GM19468 (cell line): ENCODE measurements at regions not wholly inside any gene's neighbourhood (a gene's known extent, or its start where the extent isn't known, plus 50 kb on each side); places are given as distances from the start of the nearest gene placed in this dataset.
"Not testable (repeated sequence)": the region's sequence is repeated elsewhere in the genome, so short reads cannot be mapped to it uniquely, and the experiment has no call there.

Experiments
- ATAC-seq: cut with Tn5 transposase; IDR thresholded peaks from one replicate; pipeline ENCODE4 v1.9.1; 2021; ENCODE audit warnings: mild to moderate bottlenecking, moderate library complexity, moderate number of reproducible peaks; ENCODE audit not compliant: unreplicated experiment; ENCODE audit errors: extremely low read depth

DNA sequence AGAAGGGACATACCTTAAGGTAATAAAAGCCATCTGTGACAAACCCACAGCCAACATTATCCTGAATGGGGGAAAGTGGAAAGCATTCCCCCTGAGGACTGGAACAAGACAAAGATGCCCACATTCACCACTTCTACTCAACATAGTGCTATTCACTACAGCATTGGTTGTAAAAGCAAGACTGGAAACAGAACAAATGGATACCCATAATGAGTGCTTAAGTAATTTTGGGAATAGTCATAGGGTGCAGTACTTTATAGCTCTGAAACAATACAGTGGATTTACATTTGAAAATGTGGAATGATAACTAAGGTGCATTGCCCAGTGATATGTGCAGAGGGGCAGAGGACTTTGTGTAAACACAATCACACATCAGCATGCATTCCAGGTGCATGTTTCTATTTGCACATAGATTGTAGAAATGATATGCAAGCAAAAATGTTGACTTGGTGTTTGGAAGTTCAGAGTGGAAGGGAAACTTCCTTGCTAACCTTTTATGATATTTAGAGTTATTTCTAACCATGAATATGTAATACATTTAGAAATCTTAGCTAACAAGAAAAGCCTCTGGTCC lies 112.3 kb downstream of the IGLL1 start:
- ATAC-seq = no peak

DNA sequence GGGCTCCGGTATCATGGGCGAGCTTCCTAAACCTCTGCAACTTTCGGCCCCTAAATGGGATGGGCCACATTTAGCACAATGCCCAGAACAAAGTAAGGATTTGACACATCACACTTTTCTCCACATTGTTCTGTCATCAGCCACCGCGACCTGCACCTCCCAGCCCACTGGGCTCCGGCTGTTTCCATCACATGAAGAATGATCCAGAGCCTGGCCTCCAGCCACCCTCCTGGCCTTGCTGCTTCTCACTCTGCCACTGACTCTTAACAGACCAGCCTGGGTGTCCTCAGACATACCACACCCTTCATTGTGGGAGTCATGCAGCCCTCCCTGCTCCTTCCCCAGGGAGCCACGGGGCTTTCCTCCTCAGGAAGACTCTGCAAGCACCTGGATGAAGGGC lies 113.7 kb downstream of the IGLL1 start:
- ATAC-seq = no peak

DNA sequence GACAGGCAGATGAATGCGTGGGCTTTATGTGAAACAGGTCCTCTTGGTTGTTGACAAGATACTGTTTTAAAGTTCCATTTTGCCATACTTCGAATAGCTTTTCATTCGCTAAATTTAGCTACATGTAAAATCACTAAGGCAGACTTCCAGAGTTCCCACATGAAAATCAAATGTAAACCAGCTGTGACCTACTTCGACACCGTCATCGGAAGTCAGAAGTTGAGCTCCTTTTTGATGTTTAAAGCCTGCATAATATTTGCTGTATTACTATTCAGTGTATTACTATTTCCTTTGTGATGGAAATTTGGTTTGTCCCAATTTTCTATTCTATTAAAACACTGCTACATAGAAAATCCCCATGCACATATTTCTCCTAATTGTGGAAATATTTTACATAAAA lies 115.3 kb downstream of the IGLL1 start:
- not testable (repeated sequence) for ATAC-seq

DNA sequence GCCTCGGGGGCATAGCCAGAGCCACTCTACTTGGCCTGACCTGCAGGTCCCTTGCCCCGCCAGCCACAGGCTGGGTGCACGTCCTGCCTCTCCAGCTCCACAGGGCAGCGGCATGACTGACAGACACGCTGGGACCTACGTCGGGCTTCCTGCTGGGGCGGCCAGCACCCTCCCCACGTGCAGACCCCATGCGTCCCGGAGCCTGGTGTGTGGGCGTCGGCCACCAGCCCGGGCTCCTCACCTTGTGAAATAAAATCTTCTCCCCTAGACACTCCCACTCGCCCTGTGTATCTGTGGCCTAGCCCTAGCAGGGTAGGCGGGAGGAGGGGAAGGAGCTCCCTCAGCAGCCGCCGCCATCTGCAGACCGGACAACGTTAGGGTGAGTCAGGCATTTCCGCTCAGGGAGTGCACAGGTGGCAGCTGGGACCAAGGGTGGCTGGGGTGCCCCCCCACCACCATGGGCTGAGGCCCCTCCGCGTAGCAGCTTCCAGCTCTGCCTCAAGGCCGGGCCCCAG lies 119.5 kb downstream of the IGLL1 start:
- ATAC-seq = not testable (repeated sequence)

DNA sequence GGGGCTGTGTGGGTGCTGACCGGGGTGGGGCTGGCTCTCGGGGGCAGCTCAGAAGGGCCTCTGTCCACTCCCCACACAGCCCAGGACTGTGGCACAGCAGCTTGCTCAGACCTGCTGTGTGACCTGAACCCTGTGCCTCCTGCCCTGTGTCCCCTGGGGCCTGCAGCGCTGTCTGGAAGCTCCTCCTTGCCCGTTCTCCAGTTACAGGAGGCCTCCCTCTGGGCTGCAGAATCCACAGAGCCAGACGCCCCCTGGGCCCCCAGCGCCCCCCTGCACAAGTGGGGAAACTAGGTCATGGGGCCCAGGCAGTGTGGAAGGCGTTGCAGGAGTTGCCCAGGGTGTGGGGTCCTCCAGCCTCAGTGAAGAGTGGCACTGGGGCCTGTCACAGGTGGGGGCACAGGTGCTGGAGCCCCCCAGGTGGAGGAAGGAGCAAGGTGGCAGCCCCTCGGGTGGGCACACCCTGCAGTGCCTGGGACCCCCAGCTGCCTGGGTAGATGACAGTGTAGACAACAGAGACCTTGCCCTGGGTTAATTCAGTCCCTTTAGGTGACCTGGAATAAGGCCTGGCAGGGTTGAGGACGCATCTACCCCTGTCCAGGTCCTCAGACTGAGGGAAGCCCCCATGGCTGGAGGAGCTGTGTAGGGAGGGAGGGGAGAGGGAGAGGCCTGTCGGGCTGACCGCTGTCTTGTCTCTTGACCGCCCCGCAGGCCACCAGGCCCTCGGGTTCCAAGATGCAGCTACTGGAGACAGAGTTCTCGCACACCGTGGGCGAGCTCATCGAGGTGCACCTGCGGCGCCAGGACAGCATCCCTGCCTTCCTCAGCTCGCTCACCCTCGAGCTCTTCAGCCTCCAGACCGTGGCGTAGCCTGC lies 120.2 kb downstream of the IGLL1 start:
- not testable (repeated sequence) for ATAC-seq

DNA sequence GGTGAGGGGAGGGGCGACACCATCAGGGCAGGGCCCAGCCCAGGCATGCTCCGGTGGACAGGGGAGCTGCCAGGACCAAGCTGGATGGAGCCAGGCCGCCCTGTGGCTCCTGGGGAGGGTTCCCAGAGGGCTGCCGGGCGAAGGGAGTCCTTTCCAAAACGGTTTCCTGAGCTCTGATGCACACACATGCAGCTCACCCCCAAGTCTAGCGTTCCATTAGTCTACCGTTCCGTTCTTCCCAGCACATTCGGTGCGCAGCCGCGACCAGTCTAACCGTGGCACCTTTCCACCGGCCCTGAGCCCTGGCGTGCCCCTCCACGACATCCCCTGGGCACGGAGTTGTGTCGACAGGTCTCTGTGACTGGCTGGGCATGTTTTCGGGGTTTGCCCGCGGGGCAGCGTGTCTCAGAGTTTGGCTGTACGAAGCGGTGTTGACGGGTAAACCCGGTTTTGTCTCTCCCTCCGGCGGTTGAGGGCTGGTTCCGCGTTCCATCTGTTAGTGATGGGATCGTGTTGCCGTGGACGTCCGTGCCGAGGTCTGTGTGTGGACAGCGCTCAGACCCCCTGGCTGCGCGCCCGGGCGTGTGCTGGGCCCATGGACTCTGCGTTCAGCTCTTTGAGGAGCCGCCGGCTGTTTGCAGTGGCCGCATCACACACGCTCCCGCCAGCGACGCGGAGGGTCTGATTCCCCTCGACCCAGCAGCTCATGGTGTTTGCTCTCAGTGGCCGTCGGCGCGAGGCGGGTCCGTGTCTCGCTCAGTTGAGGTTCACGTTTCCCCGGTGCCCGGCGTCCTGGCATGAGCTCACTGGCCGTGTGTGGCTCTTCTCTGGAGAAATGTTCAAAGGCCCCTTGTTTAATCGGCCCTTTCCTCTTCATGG lies 121.2 kb downstream of the IGLL1 start:
- ATAC-seq = no peak

DNA sequence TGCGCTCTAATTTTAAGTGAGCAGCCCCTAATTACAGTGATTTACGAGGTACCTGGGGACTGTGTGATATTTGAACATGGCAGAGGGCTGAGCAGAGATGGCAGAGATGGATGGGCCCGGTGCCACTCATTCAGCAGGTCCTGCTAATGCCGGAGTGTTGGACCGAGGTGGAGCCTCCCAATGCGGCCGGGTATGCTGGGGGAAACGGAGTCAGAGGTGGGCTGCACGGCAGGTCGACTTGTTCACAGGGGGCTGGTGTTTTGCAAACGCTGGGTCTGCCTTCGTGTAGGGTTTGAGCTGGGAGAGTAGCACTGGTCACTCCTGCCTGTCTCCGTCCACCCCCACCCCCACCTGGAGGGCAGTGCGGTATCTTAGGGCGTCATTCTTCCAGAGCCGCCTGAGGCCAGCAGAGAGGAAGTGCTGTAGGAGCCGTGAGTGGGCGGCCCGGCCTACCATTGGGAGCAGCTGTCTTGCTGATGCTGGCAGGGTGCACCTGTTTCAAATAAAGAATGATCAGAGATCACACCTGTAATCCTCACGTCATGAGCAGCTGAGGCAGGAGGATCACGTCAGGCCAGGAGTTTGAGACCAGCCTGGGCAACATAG lies 122.6 kb downstream of the IGLL1 start:
- ATAC-seq = no peak

DNA sequence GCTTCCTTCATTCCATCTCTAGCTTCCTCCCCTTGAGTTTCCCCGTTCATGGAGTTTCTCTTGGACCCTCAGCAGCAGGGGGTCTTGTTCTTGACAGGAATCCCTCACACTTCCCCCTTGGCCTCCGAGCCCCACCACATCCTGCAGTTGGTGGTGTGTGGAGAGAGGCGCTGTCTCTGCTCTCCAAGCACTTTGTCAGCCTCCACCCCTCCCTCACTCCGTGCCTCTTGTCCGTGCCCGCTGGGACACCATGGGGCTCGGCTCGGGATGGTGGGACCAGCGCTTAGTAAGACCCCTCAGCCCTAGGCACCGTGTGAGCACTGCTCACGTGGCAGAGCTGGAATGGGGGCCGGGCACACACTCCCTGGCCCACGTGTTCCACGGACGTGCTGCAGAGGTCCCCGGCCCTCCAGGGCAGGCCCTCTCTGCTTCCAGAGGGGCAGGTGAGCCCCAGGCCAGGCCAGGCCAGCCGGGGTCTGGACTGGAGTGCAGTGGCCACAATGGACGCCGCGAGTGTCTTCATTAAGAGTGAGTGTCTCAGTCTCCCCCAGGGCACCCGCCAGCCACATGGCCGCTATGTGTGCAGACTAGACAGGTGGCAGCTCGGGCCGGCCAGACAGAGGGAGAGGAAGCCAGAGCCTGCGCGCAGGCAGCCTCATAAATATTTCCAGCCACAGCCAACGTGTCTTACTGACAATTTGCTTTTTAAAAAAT lies 123.3 kb downstream of the IGLL1 start:
- not testable (repeated sequence) for ATAC-seq

DNA sequence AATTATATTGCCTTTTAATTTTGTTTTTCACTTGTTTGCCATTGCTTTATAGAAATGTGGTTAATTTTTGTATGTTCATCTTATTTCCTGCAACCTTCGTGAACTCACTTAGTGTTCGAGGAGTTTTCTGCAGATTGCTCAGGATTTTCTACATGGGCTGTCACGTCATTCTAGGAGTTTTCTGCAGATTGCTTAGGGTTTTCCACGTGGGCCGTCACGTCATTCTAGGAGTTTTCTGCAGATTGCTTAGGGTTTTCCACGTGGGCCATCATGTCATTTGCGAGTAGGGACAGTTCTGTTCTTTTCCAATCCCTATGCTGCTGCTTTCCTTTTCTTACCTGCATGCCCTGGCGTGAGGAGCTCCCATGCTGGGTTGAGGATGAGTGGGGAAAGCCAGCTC lies 125.7 kb downstream of the IGLL1 start:
- not testable (repeated sequence) for ATAC-seq

DNA sequence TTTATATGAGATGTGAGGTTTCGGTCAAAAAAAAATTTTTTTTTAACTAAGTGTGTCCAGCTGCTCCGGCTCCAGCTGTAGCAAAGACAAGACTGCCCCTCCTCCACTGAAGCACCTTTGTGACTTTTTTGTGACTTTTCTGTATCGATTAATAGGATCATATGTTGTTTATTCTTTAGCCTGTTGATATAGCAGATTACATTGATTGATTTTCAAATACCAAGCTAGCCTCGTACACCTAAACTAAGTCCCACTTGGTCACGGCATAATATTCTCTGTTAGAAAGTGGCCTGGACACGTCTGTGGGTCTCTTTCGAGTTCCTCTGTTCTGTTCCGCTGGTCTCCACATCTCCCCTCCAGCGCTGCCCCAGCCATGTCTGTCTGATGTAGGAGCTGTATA lies 126.8 kb downstream of the IGLL1 start:
- no peak for ATAC-seq

DNA sequence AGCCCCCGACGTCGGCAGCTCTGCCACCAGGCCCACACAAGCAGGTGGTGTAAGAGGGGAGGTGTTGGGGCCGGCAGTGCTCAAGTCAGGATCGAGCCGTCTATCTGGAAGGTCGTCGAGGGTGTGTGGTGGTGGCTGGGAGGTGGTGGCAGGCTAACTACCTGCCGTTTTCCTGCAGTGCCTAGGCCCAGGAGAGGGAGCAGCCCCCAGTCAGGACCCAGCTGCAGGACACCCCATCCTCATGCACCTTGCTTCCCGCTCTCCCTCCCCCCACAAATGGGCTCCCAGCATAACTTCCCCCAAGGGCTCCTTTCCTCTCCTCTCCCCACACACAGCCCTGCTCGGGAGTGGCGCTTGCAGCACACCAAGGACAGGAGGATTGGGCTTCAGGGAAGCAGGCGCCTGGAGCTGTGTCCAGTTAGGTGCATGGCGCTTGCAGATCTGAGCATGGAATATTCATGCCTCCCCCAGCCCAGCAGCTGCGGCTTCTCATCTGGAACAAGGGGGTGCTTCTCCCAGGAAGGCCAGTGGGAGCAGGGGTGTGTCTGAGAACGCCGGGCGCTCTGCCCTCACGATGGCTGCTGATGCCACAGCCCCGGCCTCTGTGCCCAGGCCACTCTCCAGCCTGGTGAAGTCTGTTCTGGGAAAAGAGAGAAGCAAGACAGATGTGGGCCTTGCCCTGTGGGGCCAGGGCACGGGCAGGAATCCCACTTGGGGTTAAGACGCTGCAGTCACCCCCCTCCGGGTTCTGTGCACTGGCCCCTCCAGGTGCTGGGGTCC lies 127.7 kb downstream of the IGLL1 start:
- ATAC-seq = no peak

DNA sequence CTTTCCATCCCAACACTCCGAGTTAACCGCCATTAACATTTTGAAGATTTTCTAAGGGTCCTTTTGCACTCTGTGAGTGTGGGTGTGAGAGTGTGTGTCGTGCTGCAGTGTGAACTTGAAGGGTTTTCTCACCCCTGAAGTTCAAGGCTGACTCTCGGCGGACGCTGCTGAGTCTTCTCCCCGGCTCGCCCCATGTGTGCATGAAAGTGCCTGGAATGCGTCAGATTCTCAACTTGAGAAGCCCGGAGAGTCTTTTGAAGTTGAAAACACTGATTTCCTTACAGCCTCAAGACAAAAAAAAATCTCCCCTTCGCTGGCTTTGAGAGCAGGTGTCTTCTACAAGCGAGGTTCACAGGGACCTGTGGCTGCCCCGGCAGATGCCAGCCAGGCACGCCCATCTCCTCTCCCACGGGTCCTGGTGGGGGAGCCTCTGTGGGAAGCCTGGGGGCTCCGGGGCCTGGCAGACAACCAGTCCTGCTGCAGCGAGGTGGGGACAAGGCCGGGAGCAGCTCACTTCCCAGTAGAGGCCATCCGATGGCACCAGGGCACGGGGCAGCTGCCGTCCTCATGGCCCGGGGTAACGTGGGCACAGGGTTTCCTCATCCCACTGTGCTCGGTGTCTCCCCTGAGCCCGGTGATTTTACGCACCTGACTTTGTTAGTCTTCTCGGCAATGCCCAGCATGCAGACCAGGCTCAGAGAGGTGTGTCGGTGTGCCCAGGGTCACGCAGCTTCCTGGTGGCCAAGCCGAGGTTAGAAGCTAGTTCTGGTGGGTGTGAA lies 128.4 kb downstream of the IGLL1 start:
- not testable (repeated sequence) for ATAC-seq

DNA sequence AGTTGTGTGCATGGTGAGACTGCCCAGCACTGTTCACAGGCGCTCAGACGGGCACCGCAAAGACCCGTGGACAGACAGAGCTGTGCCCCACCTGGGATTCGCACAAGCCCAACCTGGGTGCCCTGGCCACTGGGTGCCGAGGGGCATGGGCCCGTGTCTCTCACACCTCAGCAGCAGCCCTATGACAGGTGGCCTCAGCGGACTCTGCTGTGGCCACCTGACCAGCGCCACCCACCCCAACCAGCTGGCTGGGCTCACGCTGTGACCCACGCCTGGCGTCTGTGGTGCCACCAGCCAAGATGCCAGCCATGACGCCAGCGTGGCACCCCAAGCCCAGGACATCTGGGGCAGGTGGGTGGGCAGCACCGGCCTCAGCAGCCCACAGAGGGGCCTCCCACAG lies 129.3 kb downstream of the IGLL1 start:
- ATAC-seq = not testable (repeated sequence)

DNA sequence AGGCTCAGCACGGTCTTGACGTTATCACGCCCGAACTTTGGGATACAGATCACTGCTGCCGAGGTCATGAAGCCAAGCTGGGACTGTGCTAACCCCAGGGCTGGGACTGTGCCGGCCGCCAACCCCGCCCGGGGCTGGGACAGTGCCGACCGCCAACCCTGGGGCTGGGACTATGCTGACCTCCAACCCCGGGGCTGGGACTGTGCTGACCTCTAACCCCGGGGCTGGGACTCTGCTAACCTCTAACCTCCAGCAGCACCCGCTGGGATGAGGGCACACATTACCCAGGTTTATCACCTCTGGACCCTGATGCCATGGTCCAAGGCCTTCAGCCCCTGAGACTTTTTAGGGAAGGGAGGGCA lies 129.7 kb downstream of the IGLL1 start:
- ATAC-seq = no peak

DNA sequence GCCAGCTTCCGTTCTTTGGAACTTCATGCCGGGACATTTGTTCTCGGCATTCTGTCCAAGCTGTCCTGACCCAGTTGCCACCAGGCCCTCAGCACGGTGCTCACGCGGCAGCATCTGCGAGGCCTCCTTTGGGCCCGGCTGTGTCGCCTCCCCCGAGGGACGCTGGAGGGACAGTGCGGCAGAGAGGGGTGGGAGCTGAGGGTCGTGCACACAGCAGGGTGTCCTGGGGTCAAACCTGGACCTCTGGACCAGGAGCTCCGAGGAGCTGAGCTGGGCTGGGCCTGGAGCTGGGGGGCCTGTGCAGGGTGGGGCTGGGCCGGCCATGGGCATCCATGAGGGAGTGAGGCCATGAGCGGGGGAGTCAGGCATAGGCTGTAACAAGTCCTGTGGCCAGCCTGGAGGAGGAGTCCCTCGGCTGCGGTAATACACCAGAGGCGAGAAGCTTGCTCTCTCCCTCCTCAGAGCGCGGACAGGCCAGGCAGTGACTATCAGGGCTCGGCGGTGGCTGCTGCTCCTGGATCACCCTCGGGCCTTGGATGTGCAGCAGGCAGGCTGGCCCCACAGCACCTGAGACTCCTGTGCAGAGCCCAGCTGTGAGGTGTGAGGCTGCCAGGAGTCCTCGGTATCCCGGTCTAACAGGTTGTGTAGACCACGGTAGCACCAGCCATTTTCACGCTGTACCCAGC lies 130.2 kb downstream of the IGLL1 start:
- not testable (repeated sequence) for ATAC-seq

DNA sequence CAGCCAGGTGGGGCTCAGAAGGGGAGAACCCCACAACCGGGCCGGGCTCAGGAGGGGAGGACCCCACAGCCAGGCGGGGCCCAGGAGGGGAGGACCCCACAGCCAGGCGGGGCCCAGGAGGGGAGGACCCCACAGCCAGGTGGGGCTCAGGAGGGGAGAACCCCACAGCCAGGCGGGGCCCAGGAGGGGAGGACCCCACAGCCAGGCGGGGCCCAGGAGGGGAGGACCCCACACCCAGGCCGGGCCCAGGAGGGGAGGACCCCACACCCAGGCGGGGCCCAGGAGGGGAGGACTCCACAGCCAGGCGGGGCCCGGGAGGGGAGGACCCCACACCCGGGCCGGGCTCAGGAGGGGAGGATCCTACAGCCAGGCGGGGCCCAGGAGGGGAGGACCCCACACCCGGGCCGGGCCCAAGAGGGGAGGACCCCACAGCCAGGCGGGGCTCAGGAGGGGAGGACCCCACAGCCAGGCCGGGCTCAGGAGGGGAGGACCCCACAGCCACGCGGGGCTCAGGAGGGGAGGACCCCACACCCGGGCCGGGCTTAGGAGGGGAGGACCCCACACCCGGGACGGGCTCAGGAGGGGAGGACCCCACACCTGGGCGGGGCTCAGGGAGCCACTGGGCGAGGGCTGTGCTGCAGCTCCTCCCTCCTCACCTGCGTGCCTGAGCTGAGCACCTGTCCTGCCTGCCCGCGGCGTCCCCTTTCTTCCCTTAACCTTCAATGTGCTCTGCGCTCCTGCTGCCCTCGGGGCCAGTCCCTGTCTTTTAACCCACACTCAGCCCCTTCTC lies 131.4 kb downstream of the IGLL1 start:
- not testable (repeated sequence) for ATAC-seq
